Stomach (tissue), 8 donors: ENCODE measurements at regions not wholly inside any gene's neighbourhood (a gene's known extent, or its start where the extent isn't known, plus 50 kb on each side); places are given as distances from the start of the nearest gene placed in this dataset.

ENCODE experiments used
- DNase-seq, 2 donors: peaks; one replicate each; pipeline versions ENCODE4 v3.0.0 to v3.0.0-alpha.2; 2013 to 2019
- H3K27ac ChIP-seq, 5 donors: fragments of 200-600 bp in 4 of 5; sonication (generic) in 4 of 5; one replicate each; pipeline ENCODE4 v1.5.1; 2013 to 2019; ENCODE audit warnings: mild to moderate bottlenecking in 1 of 5, moderate library complexity in 1 of 5
- H3K27me3 ChIP-seq, 3 donors: fragments of 200-600 bp; sonication (generic); one replicate each; pipeline ENCODE4 v1.5.1; 2017 to 2019; ENCODE audit warnings: mixed run types in 1 of 3
- H3K36me3 ChIP-seq, 4 donors: fragments of 200-600 bp; sonication (generic); 1 replicate in 3 of 4; 2 replicates in 1 of 4; pipeline ENCODE4 v1.5.1; 2016 to 2019
- H3K4me1 ChIP-seq, 4 donors: fragments of 200-600 bp; sonication (generic); one replicate each; pipeline ENCODE4 v1.5.1; 2016 to 2019
- H3K4me3 ChIP-seq, 4 donors: fragments of 200-600 bp; sonication (generic) in 3 of 4; one replicate each; pipeline ENCODE4 v1.5.1; 2016 to 2019; ENCODE audit warnings: mild to moderate bottlenecking in 1 of 4
- H3K9me3 ChIP-seq, 4 donors: fragments of 200-600 bp; sonication (generic); one replicate each; pipeline ENCODE4 v1.5.1; 2016 to 2019
- EP300 ChIP-seq: sonication (generic); formaldehyde crosslinking; IDR thresholded peaks from one replicate; pipeline ENCODE4 v1.6.1; 2017; ENCODE audit warnings: antibody characterized with exemption
- POLR2A ChIP-seq, 4 donors: fragments of 450-650 bp; IDR thresholded peaks; one replicate each; pipeline ENCODE4 v1.6.1; 2016; ENCODE audit warnings: antibody characterized with exemption in 4 of 4, control low read depth in 2 of 4, mild to moderate bottlenecking in 1 of 4, moderate library complexity in 1 of 4
- POLR2AphosphoS5 ChIP-seq, 3 donors: sonication (generic); formaldehyde crosslinking; IDR thresholded peaks; one replicate each; pipeline ENCODE4 v1.6.1; 2016; ENCODE audit warnings: antibody characterized with exemption in 3 of 3
- WGBS, 5 donors: extraction: QIAGEN DNeasy Blood & Tissue Kit in 3 of 5; methylation state at CpG; one replicate each; pipeline versions ENCODE4 v1.1.5 to v1.1.7; 2013 to 2018; 5-methylcytosine and 5-hydroxymethylcytosine counted together
- intact Hi-C: fragments of 100-400 bp; cut with DNase I; formaldehyde crosslinking; loops from one replicate; pipeline ENCODE4 v1.15.1; 2023; ENCODE audit warnings: low total_unique reads
- TF ChIP-seq, protein P1 (sequence below), 7 experiments: fragments of 450-650 bp in 4 of 7; fragments of 200-600 bp in 3 of 7; sonication (generic) in 3 of 7; IDR thresholded peaks; one replicate each; pipeline ENCODE4 v1.5.1; 2016 to 2019; ENCODE audit warnings: antibody characterized with exemption in 7 of 7, control low read depth in 2 of 7, mild to moderate bottlenecking in 1 of 7
- donor health status: healthy with polysubstance abuse.
- donor health status: Bipolar disorder and iron deficiency.
- donor health status: healthy.

DNA sequence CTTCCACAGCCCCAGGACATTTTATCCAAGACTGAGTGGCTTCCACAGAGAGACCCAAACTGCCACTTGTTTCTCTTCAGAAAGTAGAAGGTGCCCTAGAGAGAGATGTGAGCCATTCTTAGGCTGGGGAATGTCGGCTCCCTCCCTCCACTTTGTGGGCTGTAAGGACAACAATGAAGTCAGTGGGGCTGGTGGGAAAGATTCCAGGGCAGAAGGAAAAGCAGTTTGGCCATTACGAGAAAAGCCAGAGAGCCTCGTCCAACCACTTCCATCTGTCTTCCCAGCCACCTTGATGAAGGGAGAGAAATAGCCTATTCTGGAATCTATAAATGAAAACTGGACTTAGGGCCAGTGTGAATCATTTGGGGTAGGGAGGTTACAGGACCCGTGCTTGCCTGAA is 382.5 kb downstream of the NXPE2 start:
- Histone ChIP-seq H3K36me3 (no peaks in the 10 kb centered on the region), H3K9me3 (peaks cover 0 to 34% (median 26%) of the 10 kb centered on the region in 4 donors), H3K4me3 (no peak overlapping the region), H3K27me3 (no peaks in the 10 kb centered on the region), H3K4me1 (no peaks in the 10 kb centered on the region), H3K27ac (no peak overlapping the region)
- 40 to 56% (median 45%) methylated on average over 4 of the region's 4 CpGs for WGBS, 5 donors
- no peak for DNase-seq
- TF ChIP-seq POLR2A (IDR thresholded peaks at IDR 0.05) (no peak), POLR2AphosphoS5 (IDR thresholded peaks at IDR 0.05) (no peak), EP300 (no peak)
- TF ChIP-seq, protein P1, sequence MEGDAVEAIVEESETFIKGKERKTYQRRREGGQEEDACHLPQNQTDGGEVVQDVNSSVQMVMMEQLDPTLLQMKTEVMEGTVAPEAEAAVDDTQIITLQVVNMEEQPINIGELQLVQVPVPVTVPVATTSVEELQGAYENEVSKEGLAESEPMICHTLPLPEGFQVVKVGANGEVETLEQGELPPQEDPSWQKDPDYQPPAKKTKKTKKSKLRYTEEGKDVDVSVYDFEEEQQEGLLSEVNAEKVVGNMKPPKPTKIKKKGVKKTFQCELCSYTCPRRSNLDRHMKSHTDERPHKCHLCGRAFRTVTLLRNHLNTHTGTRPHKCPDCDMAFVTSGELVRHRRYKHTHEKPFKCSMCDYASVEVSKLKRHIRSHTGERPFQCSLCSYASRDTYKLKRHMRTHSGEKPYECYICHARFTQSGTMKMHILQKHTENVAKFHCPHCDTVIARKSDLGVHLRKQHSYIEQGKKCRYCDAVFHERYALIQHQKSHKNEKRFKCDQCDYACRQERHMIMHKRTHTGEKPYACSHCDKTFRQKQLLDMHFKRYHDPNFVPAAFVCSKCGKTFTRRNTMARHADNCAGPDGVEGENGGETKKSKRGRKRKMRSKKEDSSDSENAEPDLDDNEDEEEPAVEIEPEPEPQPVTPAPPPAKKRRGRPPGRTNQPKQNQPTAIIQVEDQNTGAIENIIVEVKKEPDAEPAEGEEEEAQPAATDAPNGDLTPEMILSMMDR (IDR thresholded peaks at IDR 0.05), result no peak
- intact Hi-C loops, result no loop called here

DNA sequence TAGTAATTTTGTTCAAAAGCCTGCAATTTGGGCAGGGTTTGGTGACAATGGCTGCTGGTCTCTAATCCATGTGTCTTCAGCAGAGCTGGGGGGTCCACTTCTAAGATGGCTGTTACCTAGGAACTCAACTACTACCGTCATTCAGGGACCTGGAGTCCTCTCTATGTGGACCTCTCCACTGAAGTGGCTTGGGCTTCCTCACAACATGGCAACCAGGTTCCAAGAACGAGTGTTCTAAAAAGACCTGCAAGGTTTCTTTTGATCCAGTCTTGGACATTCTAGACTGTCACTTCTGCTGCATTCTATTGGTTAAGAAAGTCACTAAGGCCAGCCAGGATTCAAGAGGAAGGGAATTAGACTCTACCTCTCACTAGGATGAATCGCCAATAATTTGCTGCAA is 387.0 kb downstream of the NXPE2 start:
- DNase-seq, result no peak
- Histone ChIP-seq H3K27ac (no peak overlapping the region), H3K4me3 (no peak overlapping the region), H3K27me3 (no peaks in the 10 kb centered on the region), H3K4me1 (no peaks in the 10 kb centered on the region), H3K9me3 (peaks cover 0 to 13% (median 12%) of the 10 kb centered on the region in 4 donors), H3K36me3 (no peaks in the 10 kb centered on the region)
- TF ChIP-seq POLR2A (IDR thresholded peaks at IDR 0.05) (no peak), POLR2AphosphoS5 (IDR thresholded peaks at IDR 0.05) (no peak), EP300 (no peak)
- TF ChIP-seq, protein P1 (IDR thresholded peaks at IDR 0.05), result no peak
- intact Hi-C loops, result no loop called here
- WGBS, 5 donors, result 88 to 97% (median 92%) methylated on average over 3 of the region's 3 CpGs

DNA sequence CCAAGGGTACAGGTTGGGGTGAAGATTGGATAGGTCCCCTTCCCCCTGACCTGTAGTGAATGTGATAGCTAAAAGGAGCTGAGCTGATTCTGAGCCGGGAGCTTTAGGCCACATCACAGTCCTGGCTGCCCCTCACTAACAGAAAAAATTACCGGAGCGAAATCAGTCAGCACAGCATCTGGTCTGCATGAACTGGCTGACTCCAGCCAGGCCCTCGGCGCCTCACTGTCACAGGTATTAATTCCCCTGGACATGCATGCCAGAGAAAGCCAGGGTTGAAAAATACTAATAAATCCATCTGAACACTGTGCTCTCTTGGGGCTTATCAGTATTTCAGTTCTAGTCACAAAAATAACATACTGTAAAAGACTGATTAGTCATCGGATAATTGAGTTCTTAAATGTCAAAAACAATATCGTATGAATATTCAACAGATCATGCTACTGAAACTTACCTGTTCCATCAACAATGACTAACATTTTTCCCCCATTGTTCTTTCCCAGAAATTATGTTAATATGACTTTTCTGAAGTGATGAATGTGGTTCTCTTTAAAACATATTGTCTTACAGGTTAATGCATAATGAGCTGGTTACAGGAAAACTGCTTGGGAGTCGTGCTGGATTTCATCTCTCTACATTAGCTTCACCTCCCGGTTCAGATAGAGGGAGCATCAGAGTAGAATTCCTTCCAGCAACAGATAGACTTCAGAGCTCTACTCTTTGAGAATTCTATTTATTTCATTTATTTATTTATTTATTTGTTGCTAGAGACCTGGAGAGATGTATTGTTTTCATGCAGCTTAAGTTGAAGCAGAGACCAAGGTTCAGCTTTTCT is 387.7 kb downstream of the NXPE2 start:
- DNase-seq, result no peak
- no peaks in the 10 kb centered on the region for H3K36me3 ChIP-seq
- H3K4me1 ChIP-seq, result no peaks in the 10 kb centered on the region
- WGBS, 5 donors, result 79 to 91% (median 88%) methylated on average over 9 of the region's 9 CpGs
- no peak overlapping the region for H3K4me3 ChIP-seq
- intact Hi-C loops, result no loop called here
- no peak overlapping the region for H3K27ac ChIP-seq
- TF ChIP-seq EP300 (no peak), POLR2A (IDR thresholded peaks at IDR 0.05) (no peak), POLR2AphosphoS5 (IDR thresholded peaks at IDR 0.05) (no peak)
- TF ChIP-seq, protein P1 (IDR thresholded peaks at IDR 0.05), result no peak
- H3K9me3 ChIP-seq, result peaks cover 0 to 13% (median 12%) of the 10 kb centered on the region in 4 donors
- H3K27me3 ChIP-seq, result no peaks in the 10 kb centered on the region

DNA sequence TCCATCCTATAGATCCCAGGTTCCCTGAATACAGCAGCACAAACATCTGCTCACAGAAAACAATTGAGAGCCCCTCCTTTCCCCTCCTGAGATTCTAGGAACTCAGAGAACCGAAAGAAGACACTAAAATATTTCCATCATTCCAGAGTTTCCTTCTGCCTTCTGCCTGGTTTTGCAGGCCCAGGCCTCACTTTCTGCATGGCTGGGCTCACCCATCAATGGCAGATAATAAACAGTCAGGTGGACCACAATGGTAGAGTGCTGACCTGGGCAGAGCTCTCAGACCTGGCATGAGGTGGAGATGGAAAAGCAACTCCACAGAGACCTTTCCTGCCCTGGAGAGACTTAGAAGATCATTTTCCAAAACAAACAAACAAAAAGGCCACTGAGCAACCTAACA is 389.1 kb downstream of the NXPE2 start:
- intact Hi-C loops, result no loop called here

More for the DNA sequence above, 389.1 kb downstream of the NXPE2 start:
- no peak for DNase-seq
- Histone ChIP-seq H3K4me3 (no peak overlapping the region), H3K9me3 (peaks cover 0 to 13% (median 12%) of the 10 kb centered on the region in 4 donors), H3K36me3 (no peaks in the 10 kb centered on the region), H3K27me3 (no peaks in the 10 kb centered on the region), H3K4me1 (no peaks in the 10 kb centered on the region), H3K27ac (no peak overlapping the region)
- TF ChIP-seq, protein P1 (IDR thresholded peaks at IDR 0.05), result no peak
- TF ChIP-seq EP300, result no peak
- TF ChIP-seq POLR2AphosphoS5 (IDR thresholded peaks at IDR 0.05), result no peak
- no peak for TF ChIP-seq POLR2A (IDR thresholded peaks at IDR 0.05)
- 32 to 76% (median 58%) methylated on average over 1 of the region's 1 CpG for WGBS, 5 donors
